T-helper 2 cell treated with Interferon-gamma antibody and Interleukin-4, amounts not matched to agents 5 μg/mL and 100 μg/mL, for 36 hours (primary cell): ENCODE measurements at regions not wholly inside any gene's neighbourhood (a gene's known extent, or its start where the extent isn't known, plus 50 kb on each side); places are given as distances from the start of the nearest gene placed in this dataset.
A peak's percentile ranks its signal among the peaks of the same experiment; 100 is the strongest.
"Not testable (repeated sequence)": the region's sequence is repeated elsewhere in the genome, so short reads cannot be mapped to it uniquely, and the experiment has no call there.

Experiments used
- DNase-seq: peaks from one replicate; pipeline ENCODE4 v3.0.0; 2021; ENCODE audit warnings: low spot score
- H3K27ac Mint-ChIP-seq: one replicate; pipeline ENCODE4 v1.8.0; 2021; ENCODE audit warnings: mild to moderate bottlenecking, mixed read lengths
- H3K27me3 Mint-ChIP-seq: one replicate; pipeline ENCODE4 v1.8.0; 2021; ENCODE audit warnings: low read depth, mixed read lengths
- H3K36me3 Mint-ChIP-seq: one replicate; pipeline ENCODE4 v1.8.0; 2021; ENCODE audit warnings: low read depth, mixed read lengths
- H3K4me1 Mint-ChIP-seq: one replicate; pipeline ENCODE4 v1.8.0; 2021; ENCODE audit warnings: low read depth, mixed read lengths
- H3K4me3 Mint-ChIP-seq: one replicate; pipeline ENCODE4 v1.8.0; 2022; ENCODE audit warnings: mild to moderate bottlenecking, moderate library complexity, mixed read lengths
- H3K9me3 Mint-ChIP-seq: one replicate; pipeline ENCODE4 v1.8.0; 2021; ENCODE audit warnings: mixed read lengths

DNA sequence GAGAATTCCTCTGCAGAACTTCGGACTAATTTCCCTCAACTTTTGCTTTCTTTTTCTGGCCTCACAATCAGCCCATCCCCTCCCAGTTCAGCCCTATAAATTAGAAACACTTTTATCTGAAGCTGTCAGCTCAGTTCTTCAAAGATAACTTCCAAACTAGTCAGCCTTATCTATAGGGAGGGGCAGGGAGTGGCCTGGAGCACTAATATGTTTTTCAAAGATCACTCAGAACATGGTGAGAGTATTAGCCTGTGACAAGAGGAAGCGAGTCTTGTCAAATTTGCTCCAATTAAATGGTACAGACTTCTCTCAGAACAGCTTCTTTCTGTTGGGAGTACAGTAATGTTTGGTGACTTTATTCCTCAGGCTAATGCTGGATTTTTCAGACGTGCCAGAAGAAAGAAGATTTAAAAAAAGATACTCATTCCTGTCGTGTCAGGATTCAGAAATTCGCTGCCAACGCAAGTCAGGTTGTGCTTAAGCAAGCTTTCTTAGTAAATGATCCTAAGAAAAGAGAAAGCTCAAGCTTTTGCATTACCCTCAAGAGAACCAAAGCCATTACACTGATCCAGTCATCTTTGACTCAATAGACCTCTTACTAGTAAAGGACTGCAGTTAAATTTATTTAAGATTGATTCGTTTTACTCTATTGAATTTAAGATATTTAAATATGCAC is 1033.6 kb downstream of the SLITRK5 start:
- Mint-ChIP-seq H3K9me3 (peaks cover 9% of the 10 kb centered on the region), H3K4me3 (peak overlapping the region; percentile 16), H3K4me1 (no peaks in the 10 kb centered on the region), H3K36me3 (no peaks in the 10 kb centered on the region), H3K27me3 (no peaks in the 10 kb centered on the region), H3K27ac (no peak overlapping the region)
- no peak for DNase-seq

DNA sequence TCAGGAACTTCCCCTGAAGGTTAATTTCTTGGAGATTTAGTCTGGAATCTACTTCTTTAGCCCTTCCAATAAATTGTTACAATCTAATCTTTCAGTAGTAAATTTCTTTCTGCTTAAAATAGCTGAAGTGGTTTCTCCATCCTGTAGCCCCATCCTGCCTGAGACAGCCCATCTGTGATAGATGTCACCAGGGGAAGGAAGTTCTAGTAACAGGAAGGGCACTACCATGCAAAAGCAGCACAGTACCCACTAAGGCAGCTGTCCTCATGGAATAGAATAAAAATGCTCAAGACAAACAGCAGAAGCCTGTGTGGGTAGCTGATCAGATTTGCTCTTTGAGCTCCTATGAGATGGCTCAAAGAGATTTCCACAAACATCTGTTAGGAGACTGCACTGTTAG is 1036.5 kb downstream of the SLITRK5 start:
- Mint-ChIP-seq H3K36me3 (no peaks in the 10 kb centered on the region), H3K9me3 (peaks cover 16% of the 10 kb centered on the region), H3K27ac (no peak overlapping the region), H3K27me3 (no peaks in the 10 kb centered on the region), H3K4me1 (no peaks in the 10 kb centered on the region), H3K4me3 (no peak overlapping the region)
- no peak for DNase-seq

DNA sequence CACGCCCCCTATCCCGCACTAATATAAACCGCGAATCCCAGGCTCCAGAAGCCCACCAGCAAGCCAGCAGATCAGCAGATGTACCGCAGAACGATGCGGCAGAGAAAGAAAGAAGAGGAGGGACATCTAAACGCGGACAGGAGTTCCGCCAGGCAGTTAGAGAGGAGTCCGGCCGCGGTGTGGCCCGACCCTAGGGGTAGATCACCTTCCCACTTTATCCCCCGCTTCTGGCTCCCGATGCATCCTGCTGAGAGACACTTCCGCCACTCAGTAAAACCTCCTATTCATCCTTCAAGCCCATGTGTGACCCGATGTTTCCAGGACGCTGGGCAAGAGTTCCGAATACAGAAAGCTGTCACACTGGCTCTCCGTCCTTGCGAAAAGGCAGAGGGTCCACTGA is 1046.8 kb downstream of the SLITRK5 start:
- no peak for DNase-seq
- H3K27ac Mint-ChIP-seq = no peak overlapping the region
- H3K4me1 Mint-ChIP-seq = no peaks in the 10 kb centered on the region
- no peak overlapping the region for H3K4me3 Mint-ChIP-seq
- H3K27me3 Mint-ChIP-seq = no peaks in the 10 kb centered on the region
- peaks cover 16% of the 10 kb centered on the region for H3K9me3 Mint-ChIP-seq
- H3K36me3 Mint-ChIP-seq = no peaks in the 10 kb centered on the region

DNA sequence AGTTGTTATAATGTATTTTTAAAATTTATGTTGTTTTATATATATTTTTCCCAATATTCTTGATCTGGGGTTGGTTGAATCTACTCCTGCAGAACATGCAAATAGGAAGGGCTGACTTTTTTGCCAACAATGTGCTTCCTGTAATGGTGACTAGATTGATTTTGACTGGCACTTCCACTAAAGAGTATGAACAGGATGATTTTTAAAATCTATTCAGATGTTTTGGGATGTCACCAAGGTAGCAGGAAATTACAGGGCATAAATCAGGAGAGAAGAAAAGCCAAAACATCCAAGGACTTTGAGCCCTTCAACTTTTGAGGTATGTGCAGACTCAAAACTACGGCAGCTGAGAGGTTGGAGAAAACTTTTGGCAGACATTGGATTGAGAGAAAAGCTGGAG is 1047.6 kb downstream of the SLITRK5 start:
- Mint-ChIP-seq H3K36me3 (no peaks in the 10 kb centered on the region), H3K9me3 (peaks cover 25% of the 10 kb centered on the region), H3K4me3 (no peak overlapping the region), H3K27ac (no peak overlapping the region), H3K4me1 (no peaks in the 10 kb centered on the region), H3K27me3 (no peaks in the 10 kb centered on the region)
- no peak for DNase-seq

DNA sequence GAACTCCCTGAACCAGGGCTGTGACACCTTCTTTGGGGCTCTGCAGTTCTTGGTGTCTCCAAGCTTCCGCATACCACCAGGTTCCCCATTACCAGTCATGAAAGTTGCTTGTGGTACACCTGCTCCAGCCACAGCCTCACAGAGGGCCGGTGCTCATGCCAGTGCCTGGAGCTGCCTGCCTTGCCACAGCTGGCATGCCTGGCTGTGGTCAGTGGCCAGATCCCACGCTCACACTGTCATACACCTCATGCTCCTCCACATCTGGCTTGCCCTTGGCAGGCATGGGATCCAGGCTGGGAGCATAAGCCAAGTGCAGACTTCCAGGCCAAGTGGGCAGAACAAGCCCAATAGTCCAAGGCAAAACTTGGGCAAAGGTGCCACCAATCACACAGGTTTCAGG is 1054.9 kb downstream of the SLITRK5 start:
- Mint-ChIP-seq H3K27me3 (no peaks in the 10 kb centered on the region), H3K36me3 (no peaks in the 10 kb centered on the region), H3K4me1 (no peaks in the 10 kb centered on the region), H3K27ac (no peak overlapping the region), H3K9me3 (peaks cover 17% of the 10 kb centered on the region), H3K4me3 (no peak overlapping the region)
- DNase-seq = no peak

DNA sequence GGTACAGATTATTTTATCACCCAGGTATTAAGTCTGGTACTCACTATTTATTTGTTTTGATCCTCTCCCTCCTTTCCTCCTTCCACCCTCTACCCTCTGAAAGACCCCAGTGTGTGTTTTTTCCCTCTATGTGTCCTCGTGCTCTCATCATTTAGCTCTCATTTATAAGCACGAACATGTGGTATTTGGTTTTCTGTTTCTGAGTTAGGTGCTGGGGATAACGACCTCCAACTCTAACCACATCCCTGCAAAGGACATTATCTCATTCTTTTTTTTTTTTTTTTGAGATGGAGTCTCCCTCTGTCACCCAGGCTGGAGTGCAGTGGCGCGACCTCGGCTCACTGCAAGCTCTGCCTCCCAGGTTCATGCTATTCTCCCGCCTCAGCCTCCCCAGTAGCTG is 1056.1 kb downstream of the SLITRK5 start:
- not testable (repeated sequence) for H3K27ac Mint-ChIP-seq, H3K4me3 Mint-ChIP-seq, H3K27me3 Mint-ChIP-seq, DNase-seq, H3K4me1 Mint-ChIP-seq, H3K36me3 Mint-ChIP-seq
- peaks cover 17% of the 10 kb centered on the region for H3K9me3 Mint-ChIP-seq

DNA sequence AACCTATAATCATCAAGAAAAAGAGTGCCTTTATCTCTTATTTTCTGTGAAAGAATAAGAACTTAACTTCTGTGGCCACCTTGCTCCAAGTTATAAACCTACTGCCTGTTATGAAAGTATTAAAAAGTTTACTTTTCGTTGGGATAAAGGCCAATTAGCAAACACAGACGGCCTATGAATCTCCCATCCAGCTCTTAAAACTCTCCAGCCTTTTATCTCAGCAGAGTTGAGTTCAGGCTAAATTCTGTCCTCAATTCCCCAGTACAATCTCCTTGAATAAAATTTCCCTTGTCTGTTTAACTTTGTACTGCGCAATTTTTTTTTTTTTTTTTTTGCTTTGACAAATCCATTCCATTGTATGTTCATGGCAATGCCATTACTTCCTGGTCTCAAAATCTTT is 1058.4 kb downstream of the SLITRK5 start:
- no peak overlapping the region for H3K27ac Mint-ChIP-seq
- DNase-seq = no peak
- no peaks in the 10 kb centered on the region for H3K36me3 Mint-ChIP-seq
- no peaks in the 10 kb centered on the region for H3K4me1 Mint-ChIP-seq
- no peak overlapping the region for H3K4me3 Mint-ChIP-seq
- peaks cover 7% of the 10 kb centered on the region for H3K9me3 Mint-ChIP-seq
- H3K27me3 Mint-ChIP-seq = no peaks in the 10 kb centered on the region

DNA sequence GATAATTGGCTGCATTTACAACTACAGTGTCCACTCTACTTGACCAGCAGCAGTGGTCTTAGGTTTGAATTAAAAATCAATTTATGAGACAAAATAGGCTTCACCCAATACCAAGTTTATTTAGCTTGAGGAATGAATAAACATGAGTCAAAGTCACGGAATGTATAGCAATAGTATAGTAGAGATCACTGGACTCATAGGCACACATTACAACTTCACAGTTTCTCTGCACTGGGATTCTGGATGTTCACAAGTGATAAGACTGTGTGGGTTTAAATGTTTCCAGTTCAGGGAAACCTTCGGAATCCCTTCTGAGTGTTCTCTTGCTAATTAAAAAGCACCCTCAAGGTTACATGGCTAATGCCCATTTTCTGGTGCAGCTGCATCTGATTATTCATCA is 1064.9 kb downstream of the SLITRK5 start:
- DNase-seq = no peak
- Mint-ChIP-seq H3K36me3 (no peaks in the 10 kb centered on the region), H3K9me3 (peaks cover 9% of the 10 kb centered on the region), H3K27me3 (no peaks in the 10 kb centered on the region), H3K4me1 (no peaks in the 10 kb centered on the region), H3K27ac (no peak overlapping the region), H3K4me3 (no peak overlapping the region)

DNA sequence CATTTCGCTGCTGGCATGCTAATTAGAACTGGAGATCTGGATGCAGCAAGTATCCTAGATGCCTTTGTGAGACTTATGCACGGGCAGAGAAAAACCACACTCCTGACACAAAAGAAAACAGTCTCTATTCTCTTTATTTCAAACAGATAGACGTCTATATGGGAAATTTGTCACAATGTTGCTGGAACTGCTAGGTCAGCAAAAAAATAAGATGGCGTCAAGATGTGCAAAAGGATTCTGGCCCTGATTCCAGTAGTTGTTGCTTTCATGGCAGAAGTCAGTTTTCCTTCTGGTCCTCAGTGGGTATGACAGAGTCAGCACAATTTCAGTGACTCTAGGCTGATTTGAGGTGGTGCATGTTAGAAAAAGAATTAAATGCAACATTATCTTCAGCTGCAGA is 1068.0 kb downstream of the SLITRK5 start:
- Mint-ChIP-seq H3K4me3 (no peak overlapping the region), H3K27ac (no peak overlapping the region), H3K4me1 (no peaks in the 10 kb centered on the region), H3K9me3 (peaks cover 17% of the 10 kb centered on the region), H3K27me3 (no peaks in the 10 kb centered on the region), H3K36me3 (no peaks in the 10 kb centered on the region)
- DNase-seq = no peak

DNA sequence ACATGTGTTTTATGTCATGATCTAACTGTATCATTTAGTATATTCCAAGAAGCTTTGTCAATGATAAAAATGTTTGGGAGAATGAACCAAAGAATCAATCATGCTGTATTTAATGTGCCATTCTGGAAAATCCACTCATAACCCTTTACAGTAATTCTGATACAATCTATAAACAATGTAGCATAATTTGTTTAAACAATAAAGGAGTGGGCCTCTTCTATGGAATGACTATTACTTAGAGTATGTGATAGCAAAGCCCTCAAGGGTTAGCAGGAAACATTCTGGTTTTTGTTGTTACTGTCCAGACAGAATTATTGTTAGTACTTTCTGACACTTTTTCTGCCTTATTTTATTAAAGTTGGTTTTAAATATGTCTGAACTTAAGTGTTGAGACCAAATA is 1073.1 kb downstream of the SLITRK5 start:
- no peak for DNase-seq
- Mint-ChIP-seq H3K27ac (no peak overlapping the region), H3K9me3 (peaks cover 17% of the 10 kb centered on the region), H3K4me1 (no peaks in the 10 kb centered on the region), H3K4me3 (no peak overlapping the region), H3K27me3 (no peaks in the 10 kb centered on the region), H3K36me3 (no peaks in the 10 kb centered on the region)

DNA sequence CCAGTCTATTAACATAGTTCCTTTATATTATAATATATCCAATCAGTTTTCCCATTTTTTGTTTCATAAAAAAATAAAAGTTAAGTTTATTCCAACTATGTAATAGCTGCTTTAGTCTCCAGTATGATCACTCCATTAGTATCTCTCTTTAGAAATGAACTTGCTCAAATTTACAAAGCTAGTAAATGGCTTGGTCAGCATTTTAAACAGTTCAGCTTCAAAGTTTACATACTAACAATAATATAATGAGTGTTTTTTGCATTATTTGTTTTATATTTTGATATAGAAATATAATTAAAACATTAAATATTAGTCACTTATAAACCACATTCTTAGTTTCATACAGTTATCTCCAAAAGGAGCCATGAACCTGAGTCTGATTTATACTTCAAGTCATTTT is 1073.8 kb downstream of the SLITRK5 start:
- no peak overlapping the region for H3K4me3 Mint-ChIP-seq
- peaks cover 17% of the 10 kb centered on the region for H3K9me3 Mint-ChIP-seq
- no peaks in the 10 kb centered on the region for H3K4me1 Mint-ChIP-seq
- no peak overlapping the region for H3K27ac Mint-ChIP-seq
- DNase-seq = no peak
- no peaks in the 10 kb centered on the region for H3K27me3 Mint-ChIP-seq
- no peaks in the 10 kb centered on the region for H3K36me3 Mint-ChIP-seq

DNA sequence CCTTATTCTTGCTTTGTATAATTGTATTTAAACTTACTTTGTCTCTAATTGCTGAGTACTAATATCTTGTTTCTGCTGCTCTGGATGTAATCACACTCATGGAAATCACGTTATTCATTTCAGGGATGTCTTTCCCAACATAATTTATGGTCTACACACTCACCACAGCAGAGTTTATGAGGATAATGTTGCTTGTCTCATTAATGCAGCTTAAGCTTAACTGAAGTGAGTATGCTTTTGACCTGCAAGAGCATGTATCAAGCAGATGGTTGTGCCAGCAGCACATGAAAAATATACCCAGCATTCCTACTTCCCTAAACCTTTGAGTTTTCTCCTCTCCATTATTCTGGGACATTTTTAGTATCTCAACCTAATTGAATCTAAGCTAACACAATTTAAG is 1080.9 kb downstream of the SLITRK5 start:
- no peak for DNase-seq
- Mint-ChIP-seq H3K27ac (no peak overlapping the region), H3K36me3 (no peaks in the 10 kb centered on the region), H3K27me3 (no peaks in the 10 kb centered on the region), H3K4me3 (no peak overlapping the region), H3K4me1 (no peaks in the 10 kb centered on the region), H3K9me3 (peaks cover 4% of the 10 kb centered on the region)

DNA sequence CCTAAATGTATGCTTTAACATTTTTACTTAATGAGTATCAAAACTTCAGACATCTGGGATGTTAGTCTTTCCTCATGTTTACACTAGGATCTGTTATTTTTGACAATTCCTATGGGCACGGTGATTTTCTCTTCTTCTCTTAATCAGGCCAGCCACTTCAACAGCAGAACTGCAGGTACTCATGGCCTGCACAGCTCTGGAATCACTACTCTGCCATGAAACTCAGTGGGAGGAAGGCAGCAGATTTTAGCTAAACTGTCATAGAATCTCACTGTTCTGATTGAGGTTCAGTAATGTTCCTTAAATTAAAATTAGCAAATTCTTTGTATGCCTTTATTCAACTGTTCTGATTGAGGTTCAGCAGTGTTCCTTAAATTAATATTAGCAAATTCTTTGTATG is 1083.0 kb downstream of the SLITRK5 start:
- Mint-ChIP-seq H3K36me3 (no peaks in the 10 kb centered on the region), H3K27me3 (no peaks in the 10 kb centered on the region), H3K4me3 (no peak overlapping the region), H3K27ac (no peak overlapping the region), H3K9me3 (peaks cover 9% of the 10 kb centered on the region), H3K4me1 (no peaks in the 10 kb centered on the region)
- no peak for DNase-seq

DNA sequence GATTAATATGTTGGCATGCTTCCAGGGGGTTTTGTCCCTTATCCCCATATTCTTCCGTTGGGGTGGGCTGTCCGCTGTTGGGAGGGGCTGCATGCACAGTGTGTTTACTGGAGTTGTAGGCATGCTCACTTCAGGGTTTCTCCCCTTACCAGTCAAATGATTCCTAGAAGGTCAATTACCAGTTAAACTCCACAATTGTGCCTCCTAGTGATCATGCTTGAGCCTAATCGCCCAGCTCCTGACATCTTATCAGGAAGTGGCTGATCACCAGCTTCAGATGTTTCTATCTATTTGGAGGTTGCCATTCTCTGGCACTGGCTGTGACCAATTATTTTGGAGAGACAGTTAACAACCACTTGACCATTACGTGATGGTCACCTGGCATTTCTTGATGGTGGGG is 1090.0 kb downstream of the SLITRK5 start:
- Mint-ChIP-seq H3K9me3 (peaks cover 9% of the 10 kb centered on the region), H3K4me1 (no peaks in the 10 kb centered on the region), H3K4me3 (no peak overlapping the region)

DNA sequence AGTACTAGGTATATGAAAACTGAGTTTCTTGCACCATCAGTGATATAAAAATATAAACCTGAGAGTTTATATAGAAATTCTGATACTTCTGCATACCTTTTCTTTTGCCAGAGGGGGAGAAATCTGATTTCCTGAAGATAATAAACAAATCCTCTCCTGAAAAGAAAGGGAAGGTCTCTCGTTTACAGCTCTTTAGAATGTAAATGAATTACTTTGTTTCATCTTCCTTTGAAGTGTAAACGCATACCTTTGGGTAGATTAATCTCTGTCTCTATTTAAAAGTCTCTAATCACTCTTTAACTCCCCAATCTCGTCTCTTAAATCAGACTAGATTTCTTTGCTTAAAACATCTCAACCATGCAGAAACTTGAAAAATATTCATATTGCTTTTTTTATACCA is 1092.9 kb downstream of the SLITRK5 start:
- Mint-ChIP-seq H3K36me3 (no peaks in the 10 kb centered on the region), H3K27ac (no peak overlapping the region), H3K27me3 (no peaks in the 10 kb centered on the region), H3K4me1 (no peaks in the 10 kb centered on the region), H3K9me3 (peaks cover 4% of the 10 kb centered on the region), H3K4me3 (no peak overlapping the region)
- DNase-seq = no peak

More for the DNA sequence above, 1090.0 kb downstream of the SLITRK5 start:
- H3K36me3 Mint-ChIP-seq = no peaks in the 10 kb centered on the region
- DNase-seq = no peak
- no peaks in the 10 kb centered on the region for H3K27me3 Mint-ChIP-seq
- no peak overlapping the region for H3K27ac Mint-ChIP-seq
